Posterior vena cava (tissue), 2 donors: ENCODE measurements at regions not wholly inside any gene's neighbourhood (a gene's known extent, or its start where the extent isn't known, plus 50 kb on each side); places are given as distances from the start of the nearest gene placed in this dataset.
"Not testable (repeated sequence)": the region's sequence is repeated elsewhere in the genome, so short reads cannot be mapped to it uniquely, and the experiment has no call there.

Source experiments
- DNase-seq: peaks from one replicate; pipeline ENCODE4 v3.0.0-alpha.2; 2020; ENCODE audit warnings: low spot score
- intact Hi-C, 2 donors: fragments of 100-400 bp; cut with DNase I; formaldehyde crosslinking; loops; one replicate each; pipeline versions ENCODE4 v1.14.1 to v1.14.2; 2022 to 2023
- donor health status: DM: yes; HTN: yes; CAD: no.
- donor health status: DM: yes; HTN: yes; CAD: no.

- DNase-seq, result no peak
- intact Hi-C loops, result no loop called here
These were observed 53.7 kb upstream of the OTOGL start for GRCh38 chr12:80045594-80045993.

DNA sequence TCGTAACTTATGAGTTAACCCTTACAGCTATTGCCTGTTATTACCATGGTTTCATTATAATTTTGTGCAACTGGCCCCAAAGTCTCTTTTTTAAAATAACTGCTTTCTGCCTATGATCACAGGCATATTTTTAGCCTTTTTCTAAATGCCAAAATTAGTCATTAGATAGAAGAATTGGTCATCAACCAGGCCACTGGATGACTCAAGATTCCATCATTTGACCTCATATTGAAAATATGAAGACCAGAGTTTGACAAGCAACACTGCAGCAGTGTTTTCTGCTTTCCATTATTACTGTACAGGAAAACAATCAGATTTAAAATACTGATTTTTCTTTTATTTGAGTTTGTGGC lies 54.7 kb upstream of the OTOGL start:
- DNase-seq, result no peak

GRCh38 chr12:80041692-80042091 lies 57.6 kb upstream of the OTOGL start:
- intact Hi-C loops, result loop anchor here in 1 of 2 donors (5.0 kb wide), 1 partner anchor 104 kb away; the partner anchor contains the start of gene PPP1R12A
- DNase-seq, result no peak

More for the DNA sequence above, 54.7 kb upstream of the OTOGL start:
- intact Hi-C loops, result loop anchor here in 1 of 2 donors (5.0 kb wide), 1 partner anchor 107 kb away; the partner anchor contains the start of gene PPP1R12A

DNA sequence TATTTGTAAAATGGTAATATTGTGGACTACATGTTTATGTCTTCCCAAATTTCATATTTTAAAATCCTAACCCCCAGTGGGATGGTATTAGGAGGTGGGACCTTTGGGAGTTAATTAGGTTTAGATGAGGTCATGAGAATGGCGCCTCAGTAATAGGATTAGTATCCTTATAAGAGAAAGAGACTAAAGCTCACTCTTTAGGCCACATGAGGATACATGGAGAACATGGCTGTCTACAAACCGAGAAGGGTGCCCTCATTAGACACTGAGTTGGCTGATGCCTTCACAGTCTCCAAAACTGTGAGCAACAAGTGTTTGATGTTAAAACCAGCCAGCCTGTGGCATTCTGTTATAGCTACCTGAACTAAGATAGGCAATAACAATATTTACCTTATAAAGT lies 58.3 kb upstream of the OTOGL start:
- intact Hi-C loops, result loop anchor here in 1 of 2 donors (5.0 kb wide), 1 partner anchor 104 kb away; the partner anchor contains the start of gene PPP1R12A
- no peak for DNase-seq

- intact Hi-C loops, result loop anchor here in 1 of 2 donors (5.0 kb wide), 1 partner anchor 103 kb away; the partner anchor contains the start of gene PPP1R12A
- no peak for DNase-seq
These were observed 59.1 kb upstream of the OTOGL start for GRCh38 chr12:80040075-80040738.

GRCh38 chr12:80038062-80038560 lies 61.2 kb upstream of the OTOGL start:
- intact Hi-C loops, result loop anchor here in 1 of 2 donors (10.0 kb wide), 1 partner anchor 147 kb away; no protein-coding TSS in a partner anchor

GRCh38 chr12:80033448-80033847 lies 65.9 kb upstream of the OTOGL start:
- DNase-seq, result no peak
- intact Hi-C loops, result loop anchor here in 1 of 2 donors (10.0 kb wide), 1 partner anchor 151 kb away; no protein-coding TSS in a partner anchor

More at GRCh38 chr12:80038062-80038560, 61.2 kb upstream of the OTOGL start:
- no peak for DNase-seq

DNA sequence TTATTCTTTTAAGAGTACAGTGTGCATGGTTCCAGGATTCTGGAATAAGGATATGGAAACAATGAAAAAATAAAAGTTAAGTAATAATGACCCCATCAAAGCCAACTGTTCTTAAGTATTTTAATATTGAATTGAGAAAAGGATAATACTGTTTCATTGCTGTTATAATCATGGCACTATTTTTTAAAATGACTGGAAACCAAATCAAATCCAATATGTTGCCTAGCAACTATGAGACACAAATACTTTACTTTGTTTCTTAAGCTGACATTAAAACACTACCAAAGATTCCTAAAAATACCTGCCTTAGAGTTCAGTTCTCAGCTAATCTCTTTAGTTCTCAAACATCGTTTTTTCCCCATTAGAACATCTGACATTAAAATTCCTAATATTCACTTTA lies 66.4 kb upstream of the OTOGL start:
- intact Hi-C loops, result loop anchor here in 1 of 2 donors (10.0 kb wide), 1 partner anchor 152 kb away; no protein-coding TSS in a partner anchor
- no peak for DNase-seq

- no peak for DNase-seq
- intact Hi-C loops, result loop anchor here in 1 of 2 donors (10.0 kb wide), 1 partner anchor 154 kb away; no protein-coding TSS in a partner anchor
These were observed 68.1 kb upstream of the OTOGL start for GRCh38 chr12:80031229-80031628.

DNA sequence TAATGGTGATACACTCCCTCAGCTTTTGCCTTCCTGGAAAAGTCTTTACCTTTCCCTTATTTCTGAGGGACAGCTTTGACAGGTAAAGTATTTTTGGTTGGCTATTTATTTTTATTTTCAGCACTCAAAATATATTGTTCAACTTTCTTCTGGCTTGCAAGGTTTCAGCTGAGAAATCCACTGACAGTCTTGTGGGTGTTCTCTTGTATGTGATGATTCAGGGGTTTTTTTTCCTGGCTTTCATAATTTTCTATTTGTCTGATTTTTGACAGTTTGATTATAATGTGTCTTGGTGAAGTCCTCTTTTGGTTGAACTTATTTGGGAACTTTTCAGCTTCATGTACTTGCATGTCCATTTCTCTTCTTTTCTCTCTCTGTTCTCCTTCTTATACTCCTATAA lies 73.7 kb upstream of the OTOGL start:
- intact Hi-C loops, result no loop called here
- no peak for DNase-seq

DNA sequence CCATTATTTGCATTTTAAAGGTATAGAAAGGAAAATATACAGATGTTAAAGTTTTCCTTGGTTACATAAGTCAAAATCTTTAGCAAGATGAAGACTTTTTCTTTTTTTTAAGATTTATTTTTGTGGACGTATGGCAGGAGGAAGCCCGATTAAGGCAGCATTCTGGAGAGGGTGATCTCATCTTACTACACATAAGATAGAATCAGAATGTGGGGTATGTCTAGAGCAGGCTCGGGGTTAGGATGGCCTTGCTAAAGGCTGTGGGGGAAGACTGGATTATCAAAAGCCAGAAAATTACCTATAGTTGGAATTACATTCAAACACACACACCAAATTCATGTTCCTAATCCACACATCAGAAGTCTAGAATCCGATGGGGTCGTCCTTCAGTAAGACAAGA lies 79.6 kb upstream of the OTOGL start:
- intact Hi-C loops, result no loop called here
- DNase-seq, result no peak

- no peak for DNase-seq
- intact Hi-C loops, result no loop called here
These were observed 81.2 kb upstream of the OTOGL start for GRCh38 chr12:80018119-80018518.

DNA sequence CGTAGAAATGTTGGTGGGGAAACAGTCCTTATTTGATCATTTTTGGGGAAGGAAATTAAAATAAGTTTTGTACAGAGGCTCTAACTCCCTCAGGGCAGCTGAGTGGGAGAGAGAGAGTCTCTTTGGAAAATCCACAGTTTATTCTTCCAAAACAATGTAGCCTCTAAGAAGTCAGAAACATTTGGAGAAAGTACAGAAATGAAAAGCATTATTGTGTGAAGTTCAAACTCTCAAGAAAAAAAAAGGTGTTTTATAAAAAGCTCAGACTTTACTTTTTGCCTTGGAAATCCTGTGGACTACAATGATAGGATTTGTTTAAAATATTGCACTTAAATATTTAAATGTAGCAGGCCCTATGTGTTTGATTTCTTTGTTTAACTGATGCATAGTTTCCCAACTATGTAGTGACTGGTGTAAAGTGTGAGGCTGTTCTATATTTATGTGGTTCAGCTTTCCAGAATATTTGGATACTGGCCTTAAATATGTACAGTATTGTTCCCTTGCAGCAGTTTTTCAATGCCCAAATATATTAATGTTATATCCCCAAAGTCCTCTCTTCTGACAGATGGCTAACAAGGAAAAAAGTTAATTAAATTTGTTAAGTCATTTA lies 82.0 kb upstream of the OTOGL start:
- intact Hi-C loops, result no loop called here
- DNase-seq, result no peak

GRCh38 chr12:80016684-80017083 lies 81.8 kb upstream of the PPP1R12A start:
- intact Hi-C loops, result no loop called here
- no peak for DNase-seq

- no peak for DNase-seq
- intact Hi-C loops, result no loop called here
These were observed 80.8 kb upstream of the PPP1R12A start for GRCh38 chr12:80015660-80016059.

- DNase-seq, intact Hi-C loops: not testable (repeated sequence)
These were observed 68.8 kb upstream of the PPP1R12A start for GRCh38 chr12:80003744-80004143.

- DNase-seq, result no peak
- intact Hi-C loops, result no loop called here
These were observed 66.7 kb upstream of the PPP1R12A start for GRCh38 chr12:80001562-80001961.

- DNase-seq, result no peak
- intact Hi-C loops, result no loop called here
These were observed 65.9 kb upstream of the PPP1R12A start for GRCh38 chr12:80000831-80001230.

- intact Hi-C loops, result no loop called here
These were observed 63.7 kb upstream of the PPP1R12A start for GRCh38 chr12:79998554-79998953.

DNA sequence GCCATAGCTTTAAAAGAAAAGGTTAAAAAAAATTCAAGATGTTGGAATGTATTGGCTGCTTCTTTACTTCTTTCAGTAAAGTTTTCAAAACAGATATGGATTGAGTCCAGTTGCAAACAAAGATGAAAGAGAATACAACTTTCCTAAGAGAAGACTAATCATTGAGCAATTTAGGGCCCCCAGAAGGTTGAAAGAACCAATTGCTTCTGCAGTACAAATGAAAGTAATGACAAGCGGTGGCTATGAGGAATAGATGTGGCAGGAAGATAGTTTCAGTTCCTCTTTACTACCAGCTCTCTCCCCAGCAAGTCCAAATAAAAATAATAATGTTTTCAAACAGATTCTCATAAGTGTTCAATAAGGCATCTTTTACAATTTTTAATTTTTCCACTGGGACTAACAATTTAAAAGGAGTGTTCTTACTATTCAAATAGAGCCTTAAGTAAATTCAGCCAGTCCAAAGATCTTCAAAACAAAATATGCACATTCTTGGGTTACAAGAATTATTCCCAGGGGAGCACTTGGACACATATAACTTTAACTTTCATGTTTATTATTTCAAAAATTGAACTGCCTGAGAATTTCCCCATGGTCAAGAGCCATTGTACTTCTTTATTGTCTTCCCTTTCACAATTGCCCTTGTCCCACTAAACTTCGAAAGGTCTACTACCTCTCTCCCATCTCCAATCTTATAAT lies 62.3 kb upstream of the PPP1R12A start:
- DNase-seq, result no peak
- intact Hi-C loops, result no loop called here

More at GRCh38 chr12:79998554-79998953, 63.7 kb upstream of the PPP1R12A start:
- no peak for DNase-seq
